Frontal cortex (tissue), 3 donors: ENCODE measurements at regions not wholly inside any gene's neighbourhood (a gene's known extent, or its start where the extent isn't known, plus 50 kb on each side); places are given as distances from the start of the nearest gene placed in this dataset.

Source experiments
- DNase-seq, 2 donors: peaks; one replicate each; pipeline ENCODE4 v3.0.0; 2012; ENCODE audit warnings: low spot score in 2 of 2
- FAIRE-seq: peaks from 2 replicates; lab custom pipeline; 2012; peaks lifted over from hg19 to GRCh38; lab: Jason Lieb, UNC
- donor health status: control.
- donor health status: control.
- donor health status: control.

DNA sequence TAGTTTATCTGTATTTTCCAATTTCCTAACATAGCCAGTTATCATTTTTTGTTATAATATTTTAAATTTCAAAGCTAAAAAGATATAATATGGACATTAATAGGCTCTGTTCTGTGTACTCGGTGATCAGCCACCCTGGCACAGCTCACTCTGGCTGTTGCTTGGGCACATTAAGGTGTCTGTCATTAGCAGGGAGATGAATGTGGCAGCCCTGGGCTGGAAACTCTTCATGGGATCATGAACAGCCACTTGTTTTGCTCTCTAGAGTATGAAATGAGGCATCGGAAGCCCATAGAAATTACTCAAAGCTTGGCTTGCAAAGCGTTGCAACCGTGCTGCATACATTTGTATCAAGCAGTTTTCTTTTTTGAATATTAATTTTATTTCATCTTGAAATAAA lies 233.2 kb downstream of the DACT1 start:
- no peak for DNase-seq
- no peak for FAIRE-seq

DNA sequence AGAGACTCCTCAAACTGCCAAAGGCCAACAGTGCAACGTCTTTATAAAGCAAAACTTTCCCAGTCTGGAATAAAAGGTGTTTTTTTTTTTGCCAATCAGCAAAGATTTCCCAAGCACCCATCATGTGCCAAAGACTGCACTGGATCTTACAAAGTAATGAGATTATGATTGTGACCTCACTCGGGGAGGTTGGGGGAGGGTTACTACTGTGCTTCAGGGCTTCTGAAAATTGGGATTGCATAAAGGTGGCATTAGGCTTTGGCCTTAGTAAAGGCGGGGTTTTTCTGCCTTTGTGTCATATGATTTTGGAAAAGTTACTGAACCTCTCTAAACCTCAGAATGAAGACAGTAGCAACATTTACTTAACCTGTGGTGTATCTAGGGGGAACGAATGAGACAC lies 233.8 kb downstream of the DACT1 start:
- FAIRE-seq (no peak), DNase-seq (no peak)

DNA sequence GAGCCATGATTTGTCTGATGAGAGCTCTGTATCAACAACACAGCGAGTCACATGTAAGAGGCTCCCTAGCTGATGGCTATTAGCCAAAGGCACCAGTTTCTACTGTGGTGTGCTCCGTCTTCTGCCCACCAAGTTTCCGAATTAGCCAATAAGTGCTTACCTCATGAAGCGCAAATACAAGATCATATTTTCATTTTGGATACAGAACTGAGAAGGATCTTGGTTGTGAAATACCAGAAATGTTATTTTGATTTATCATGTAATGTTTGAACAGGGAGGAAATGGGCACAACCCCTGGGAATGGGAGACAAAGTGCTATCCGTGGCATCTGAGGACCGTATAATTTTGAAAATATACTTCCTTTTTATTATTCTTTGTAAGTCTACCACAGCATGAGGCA lies 234.3 kb downstream of the DACT1 start:
- FAIRE-seq: no peak
- DNase-seq: no peak

DNA sequence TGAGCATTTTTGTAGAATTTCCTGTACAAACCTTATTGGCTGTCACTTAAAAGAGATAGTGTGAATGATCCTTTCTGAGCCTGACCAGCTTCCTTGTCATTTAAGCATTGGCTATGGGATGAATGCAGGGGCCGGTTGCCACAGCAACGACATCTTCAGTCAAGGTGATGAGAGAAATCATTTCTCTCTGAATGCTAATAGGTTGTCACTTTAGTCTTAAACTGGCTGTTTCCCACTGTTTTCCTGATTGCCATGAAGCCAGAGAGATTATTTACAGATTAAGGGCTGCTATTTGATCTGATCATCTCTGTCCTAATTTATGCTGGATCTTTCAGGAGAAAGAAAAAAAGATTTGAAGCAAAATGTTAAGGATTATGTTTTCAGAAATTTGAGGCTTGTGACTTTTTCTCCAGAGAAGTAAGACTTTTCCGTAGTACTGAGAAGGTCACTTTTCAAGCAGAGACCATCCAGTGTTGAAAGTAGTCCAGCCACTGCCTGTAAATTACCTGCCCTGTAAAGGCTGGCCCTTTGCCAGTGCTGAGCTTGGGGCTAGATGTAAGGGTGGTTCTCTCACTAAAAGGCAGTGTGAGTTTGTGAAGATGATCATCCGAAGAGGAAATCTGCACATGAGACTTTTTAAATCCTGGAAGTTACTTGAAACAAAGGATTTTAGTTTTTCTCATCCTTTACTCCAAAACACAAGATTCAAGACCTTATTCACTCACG lies 235.6 kb downstream of the DACT1 start:
- DNase-seq: no peak
- FAIRE-seq: no peak

DNA sequence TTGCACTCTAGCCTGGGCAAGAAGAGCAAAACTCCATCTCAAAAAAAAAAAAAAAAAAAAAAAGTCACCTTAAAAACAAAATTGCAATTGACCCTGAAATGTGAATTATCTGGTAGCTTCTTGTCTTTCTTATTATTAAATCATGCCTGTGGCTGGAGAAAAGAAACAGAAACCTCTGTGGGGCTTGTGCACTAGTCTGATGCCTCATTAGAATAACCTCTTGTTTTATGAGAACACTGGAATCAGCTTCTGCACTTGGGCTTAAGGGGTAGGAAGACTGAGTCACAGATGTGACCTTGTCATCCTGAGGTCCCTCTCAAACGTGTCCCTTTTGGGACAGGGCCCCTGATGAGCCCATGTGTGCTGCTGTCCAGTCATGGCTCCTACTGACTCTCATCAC lies 237.9 kb downstream of the DACT1 start:
- no peak for FAIRE-seq
- no peak for DNase-seq

DNA sequence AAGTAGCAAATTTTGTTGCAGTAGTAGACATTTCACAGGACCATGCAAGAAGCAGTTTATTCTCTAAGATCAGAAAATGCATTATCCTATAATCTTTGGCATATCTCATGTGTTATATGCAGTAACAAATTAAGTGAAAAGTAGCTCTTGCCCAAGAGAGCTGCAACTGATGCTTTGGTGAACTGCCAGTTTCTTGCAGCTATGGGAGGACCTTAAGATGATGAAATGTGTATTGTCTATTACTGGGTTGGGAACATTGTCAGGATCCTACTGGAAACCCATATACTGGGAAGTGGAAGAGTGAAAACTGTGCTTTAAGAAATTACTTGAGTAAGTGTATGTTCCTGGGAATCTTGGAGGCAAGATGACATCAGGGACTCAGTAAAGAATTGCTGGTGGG lies 238.8 kb downstream of the DACT1 start:
- DNase-seq (no peak), FAIRE-seq (no peak)

DNA sequence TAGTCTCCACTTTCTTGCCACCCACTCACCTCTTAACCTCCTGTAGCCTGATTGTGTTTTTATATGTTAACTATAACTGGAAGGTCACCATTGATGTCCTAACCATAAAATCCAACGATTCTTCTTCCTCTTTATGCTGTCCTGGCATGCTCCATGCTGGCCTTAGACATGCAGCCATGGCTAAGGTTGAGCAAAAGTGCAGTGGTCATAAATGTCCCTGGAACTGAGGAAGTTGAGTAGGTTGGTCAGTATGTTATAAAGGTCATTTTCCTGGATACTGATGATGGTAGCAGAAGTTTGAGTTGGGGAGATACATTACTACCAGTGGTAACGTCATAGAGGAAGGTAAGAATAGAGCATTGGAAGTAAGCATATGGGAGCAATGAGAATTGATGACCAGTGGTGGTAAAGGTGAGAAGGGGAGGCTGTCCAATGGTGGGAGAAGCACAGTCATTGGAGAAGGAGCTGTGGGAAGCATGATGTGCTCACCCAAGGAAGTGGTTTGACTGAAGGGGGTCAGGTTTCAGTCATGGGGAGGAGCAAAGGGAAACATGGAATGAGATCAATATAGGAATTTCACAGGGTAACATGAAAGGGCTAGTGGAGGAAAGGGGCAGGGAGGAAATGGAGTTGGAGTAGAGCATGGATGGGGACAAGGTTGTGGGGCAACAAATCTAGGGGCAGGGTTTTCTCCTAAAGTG lies 240.8 kb downstream of the DACT1 start:
- FAIRE-seq: no peak
- no peak for DNase-seq

DNA sequence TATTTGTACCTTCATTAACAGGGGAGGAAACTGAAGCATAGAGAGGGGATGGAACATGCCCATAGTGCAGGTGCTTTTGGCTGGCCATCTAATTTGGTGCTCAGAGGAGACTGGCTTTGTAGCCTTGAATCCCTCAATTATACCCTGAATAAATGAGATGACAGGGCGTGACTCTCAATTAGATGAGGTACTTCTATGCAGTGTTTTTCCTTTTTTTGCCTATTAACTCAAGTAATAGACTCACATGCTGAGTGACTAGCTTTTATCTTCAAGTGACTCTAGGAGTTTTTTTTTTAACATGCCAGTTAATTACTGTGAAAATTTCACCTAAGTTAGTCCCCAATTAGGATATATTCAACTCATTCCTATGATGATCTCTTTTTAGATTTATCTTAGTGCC lies 243.7 kb downstream of the DACT1 start:
- DNase-seq: no peak
- FAIRE-seq: no peak

DNA sequence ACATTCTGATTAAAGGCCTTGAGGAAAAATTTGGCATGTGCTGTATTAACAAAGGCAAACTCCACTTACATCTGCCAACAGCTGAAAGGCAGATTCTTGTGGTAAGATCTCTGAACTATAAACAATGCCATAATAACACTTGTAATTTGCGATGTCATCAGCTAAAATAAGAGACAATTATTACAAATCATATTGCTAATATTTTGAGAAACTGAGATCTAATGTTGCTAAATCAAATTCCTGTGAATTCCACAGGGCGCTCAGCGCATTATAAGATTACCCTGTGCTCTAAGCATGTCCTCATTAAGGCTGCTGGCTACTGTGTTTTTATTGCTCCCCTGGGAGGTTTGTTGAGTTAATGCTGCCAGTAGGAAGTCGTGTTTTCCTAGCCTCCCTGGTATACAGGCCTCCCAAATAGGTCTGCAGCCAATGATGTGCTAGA lies 244.8 kb downstream of the DACT1 start:
- FAIRE-seq: no peak
- DNase-seq: no peak

DNA sequence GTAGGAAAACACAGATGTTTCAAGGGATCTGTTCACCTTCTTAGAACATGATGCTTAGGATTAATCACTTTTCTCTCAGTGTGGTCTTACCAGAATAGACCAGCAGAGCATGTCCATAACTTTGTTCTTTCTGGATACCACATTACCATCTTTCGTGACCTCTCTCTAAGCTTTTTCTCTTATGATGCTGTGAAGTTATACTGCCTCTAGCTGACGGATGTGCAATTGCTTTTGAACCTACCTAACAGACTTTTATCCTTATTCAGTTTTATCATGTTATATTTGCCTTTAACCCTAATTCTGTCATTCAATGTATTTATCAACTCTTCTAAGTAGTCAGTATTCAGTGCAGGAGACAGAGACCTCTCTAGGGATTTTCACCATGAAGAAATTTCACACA lies 246.7 kb downstream of the DACT1 start:
- FAIRE-seq: no peak

DNA sequence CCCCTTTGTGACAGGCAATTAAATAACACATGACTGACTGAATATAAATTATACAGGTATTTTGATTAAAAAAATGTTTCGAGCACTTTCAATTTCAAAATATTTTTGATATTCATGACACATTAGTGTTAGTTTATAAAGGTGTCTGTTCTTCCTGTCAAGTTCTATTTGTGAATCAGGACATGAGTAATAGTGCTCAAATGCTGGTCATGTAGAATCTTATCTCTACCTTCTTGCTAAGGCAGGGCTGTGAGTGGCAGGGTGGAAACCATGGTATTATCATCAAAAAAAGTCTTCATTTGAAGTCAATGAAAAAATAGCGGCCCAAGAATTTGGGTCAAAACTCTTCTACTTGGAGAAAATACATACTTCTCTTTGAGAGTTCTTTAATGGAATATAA lies 250.2 kb downstream of the DACT1 start:
- no peak for DNase-seq
- no peak for FAIRE-seq

More for the DNA sequence above, 246.7 kb downstream of the DACT1 start:
- DNase-seq: no peak

DNA sequence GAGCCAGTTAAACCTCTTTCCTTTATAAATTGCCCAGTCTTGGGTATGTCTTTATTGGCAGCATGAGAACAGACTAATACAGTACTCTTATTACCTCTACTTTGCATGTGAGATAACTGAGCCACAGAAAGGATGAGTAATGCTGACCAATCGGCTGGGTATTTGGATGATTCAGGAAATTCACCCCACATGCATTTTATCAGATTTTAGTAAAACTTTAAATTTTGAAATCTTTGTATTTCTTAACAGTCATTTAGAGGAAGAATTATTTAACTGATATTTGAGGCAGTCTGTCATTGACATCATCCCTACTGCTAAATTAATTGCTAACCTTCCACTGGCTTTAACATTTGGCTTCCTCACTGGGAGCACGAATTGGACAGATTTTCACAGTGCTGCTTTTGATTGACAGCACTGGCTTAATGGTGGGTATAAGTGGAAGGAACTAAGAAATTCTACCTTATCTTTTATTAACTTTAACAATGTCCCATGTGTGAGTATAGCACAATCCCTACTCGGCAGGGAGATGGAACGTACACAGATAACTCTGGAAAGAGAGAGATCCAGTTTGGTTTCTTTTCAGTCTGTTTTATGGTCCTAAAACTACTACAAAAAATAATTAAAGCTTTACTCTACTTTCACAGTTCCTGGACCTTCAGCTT lies 261.0 kb downstream of the DACT1 start:
- FAIRE-seq (no peak), DNase-seq (no peak)

DNA sequence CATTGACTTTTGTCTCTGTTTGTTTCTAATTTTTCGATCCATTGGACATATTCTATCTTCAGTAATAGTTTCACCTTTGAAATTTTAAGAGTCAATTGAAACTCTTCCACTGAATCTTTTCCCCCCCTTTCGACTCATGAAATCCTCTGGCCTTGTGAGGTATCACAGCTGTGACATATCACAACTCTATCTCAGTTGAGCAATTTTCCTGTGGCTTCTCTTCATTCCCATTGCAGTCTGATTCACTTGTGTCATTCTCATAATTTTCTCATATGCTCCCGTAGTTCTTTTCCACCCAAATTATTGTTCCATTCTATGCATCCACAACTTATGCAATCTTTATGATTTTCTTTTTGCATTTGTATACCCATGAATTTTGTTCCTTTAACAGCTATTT lies 261.6 kb downstream of the DACT1 start:
- DNase-seq: no peak
- FAIRE-seq: no peak

DNA sequence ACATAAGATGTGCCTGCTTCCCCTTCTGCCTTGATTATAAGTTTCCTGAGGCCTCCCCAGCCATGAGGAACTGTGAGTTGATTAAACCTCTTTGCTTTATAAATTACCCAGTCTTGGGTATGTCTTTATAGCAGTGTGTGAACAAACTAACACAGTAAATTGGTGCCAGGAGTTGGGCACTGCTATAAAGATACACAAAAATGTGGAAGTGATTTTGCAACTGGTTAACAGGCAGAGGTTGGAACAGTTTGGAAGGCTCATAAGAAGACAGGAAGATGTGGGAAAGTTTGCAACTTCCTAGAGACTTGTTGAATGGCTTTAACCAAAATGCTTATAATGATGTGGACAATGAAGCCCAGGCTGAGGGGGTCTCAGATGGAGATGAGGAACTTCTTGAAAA lies 264.1 kb downstream of the DACT1 start:
- DNase-seq (no peak), FAIRE-seq (no peak)

DNA sequence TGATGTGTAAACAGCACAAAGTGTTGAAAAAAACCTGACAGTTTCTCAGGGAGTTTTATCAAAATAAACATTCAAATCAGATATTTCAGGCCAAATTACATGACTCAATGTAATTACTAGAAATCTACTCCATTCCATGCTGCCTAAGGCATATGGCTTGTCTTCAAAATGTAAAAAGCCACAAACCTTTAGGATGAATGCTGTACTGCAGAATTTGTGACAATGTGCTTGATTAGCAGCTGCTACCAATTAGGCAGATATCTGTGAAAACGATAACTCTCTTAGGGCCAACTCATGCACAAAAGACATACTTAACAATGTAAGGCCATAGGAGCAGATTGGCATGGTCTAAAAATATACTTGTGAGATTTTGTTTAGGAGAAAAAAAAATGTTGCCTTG lies 267.0 kb downstream of the DACT1 start:
- DNase-seq: no peak
- FAIRE-seq: no peak

DNA sequence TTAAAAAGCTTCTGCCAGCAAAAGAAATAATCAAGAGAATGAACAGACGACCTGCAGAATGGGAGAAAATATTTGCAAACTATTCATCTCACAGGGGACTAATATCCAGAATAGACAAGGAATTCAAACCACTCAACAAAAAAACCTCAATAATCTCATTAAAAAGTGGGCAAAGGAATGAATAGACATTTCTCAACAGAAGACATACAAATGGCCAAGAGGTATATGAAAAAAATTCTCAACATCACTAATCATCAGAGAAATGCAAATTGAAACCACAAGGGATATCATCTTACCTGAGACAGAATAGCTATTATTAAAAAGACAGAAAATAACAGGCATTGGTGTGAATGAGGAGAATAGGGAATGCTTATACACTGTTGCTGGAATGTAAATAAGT lies 270.0 kb downstream of the DACT1 start:
- DNase-seq (no peak), FAIRE-seq (no peak)

DNA sequence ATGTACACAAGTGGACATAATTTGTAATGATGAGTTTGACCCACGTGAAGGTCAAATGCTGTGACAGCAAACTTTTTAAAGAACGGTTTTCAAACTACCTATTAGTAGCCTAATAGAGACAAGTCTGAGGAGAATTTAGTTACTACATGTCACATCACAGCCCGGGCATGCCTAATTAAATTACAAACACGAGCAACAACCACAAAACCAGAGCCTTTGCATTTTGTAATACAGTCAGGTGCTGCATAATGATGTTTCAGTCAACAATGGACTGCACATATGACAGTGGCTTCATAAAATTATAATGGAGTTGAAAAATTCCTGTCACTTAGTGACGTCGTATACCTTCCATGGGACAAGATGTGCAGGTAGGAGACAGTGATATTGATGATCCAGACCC lies 274.5 kb downstream of the DACT1 start:
- FAIRE-seq (no peak), DNase-seq (no peak)

DNA sequence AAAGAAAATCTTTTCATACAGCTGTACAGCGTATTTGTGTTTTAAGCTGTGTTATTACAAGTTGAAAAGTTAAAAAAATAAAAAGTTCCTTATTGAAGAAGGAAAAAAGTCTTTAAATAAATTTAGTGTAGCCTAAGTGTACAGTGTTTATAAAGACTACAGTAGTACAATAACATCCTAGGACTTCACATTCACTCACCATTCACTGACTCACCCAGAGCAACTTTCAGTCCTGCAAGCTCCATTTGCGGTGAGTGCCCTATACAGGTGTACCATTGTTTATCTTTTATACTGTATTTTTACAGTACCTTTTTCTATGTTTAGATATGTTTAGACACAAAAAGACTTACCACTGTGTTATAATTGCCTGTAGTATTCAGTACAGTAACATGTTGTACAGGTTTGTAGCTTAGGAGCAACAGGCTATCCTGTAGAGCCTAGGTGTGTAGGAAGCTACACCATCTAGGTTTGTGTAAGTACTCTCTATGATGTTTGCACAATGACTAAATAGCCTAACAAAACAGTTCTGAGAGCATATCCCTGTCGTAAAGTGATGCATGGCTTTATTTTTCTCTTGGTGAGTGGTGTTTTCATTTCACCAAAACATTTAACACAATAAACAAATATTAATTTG lies 275.2 kb downstream of the DACT1 start:
- FAIRE-seq: no peak
- DNase-seq: no peak

DNA sequence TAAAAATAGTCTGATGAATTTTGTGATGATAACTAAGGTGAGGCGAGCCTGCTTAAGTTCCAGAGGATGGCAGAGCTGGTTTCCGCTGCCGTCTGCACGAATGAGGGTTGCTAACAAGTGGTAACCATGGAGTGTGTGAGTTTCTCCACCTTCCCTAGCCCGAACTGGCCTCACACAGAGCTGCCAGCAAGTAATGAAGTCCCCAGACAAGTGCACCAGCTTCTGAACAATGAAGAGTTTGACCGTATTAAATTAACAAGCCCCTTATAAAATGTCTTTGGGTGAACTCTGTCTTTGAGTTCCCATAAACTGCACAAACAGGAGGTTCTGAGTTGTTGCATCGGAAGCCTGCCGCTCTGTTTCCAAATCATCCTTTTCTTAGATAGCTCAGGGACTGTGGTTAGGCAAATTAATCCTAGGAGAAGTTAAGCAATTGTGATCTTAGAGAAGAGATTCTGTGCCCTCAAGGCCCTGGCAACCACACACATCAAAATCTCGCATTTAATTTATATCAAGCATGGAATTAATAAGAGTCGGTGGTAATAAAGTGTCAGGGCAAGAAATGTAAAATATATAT lies 274.1 kb upstream of the DAAM1 start:
- no peak for FAIRE-seq
- DNase-seq: no peak

DNA sequence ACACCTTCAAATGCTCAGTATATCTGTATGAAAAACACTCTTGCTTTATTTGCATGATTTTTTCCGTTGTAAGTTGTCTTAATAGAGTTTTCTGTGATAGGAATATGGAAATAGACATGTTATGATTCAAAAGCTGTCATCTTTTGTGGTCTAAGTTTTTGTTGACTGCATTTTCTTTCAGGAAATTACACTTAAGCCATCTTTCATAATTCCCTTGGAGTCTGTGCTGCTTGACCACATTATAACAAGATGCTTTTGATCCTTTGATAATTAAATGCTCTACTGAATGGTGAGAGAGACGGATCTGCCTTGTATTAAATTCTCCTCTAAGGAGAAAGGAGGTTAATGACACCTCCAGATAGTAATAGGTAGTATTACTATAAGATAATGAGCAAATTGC lies 272.8 kb upstream of the DAAM1 start:
- FAIRE-seq: no peak
- DNase-seq: no peak
